ENCODE measurements at regions not wholly inside any gene's neighbourhood (a gene's known extent, or its start where the extent isn't known, plus 50 kb on each side); places are given as distances from the start of the nearest gene placed in this dataset.

DNA sequence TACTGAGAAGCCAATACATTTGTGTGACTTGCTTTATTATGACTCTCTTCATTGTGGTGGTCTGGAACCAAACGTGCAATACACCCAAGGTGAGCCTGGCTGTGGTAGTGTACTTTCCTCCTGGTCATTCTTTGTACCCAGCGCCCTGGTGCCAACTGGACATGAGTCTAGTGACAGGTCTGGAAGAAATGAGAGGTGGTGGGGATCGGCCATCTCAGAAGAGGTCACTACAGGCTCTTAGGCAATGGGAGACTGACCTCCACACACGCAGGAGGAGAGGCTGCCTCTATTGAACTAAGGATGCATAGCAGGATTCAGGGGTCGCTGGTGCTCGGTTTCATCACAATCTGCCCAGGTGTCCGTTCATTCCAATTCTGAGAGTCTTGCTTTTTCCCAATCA, 56.4 kb upstream of the RTL6 start:
- DNase-seq (ENCODE audit: low spot score), result no peak

DNA sequence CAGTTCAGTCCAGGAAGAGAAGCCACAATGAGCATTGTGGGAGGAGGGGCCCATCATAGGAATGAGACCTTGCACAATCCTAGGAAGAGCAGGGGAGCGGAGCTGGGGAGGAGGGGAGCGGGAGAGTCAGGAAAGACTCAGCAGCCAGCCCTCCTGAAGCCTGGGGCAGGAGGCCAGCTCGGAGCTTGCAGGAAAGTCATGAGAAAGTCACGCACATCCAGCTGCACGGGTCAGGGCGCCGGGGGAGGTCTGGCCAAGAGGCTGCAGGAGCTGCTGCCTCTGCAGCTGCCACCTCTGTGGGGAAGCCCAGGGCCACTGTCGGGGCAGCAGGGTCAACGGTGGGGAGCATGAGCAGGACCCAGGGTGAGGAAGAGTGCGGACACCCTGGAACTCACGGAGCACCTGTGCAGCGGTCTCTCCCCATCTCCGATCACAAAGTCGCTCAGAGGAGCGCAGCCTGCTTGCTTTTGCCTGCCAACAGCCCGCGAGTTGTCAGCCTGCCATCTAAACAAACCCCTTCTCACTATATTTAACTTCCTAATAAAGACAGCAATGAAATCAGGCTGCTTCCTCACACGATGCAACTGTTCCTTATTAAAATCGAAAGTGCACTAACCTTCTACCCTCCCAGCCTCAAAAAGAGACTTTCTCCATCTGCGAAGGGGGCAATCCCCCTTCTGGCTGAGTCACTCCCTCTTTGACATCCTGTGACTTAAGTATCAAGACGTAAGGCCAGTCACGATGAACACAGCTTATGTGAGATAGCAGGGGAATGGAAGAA, 52.9 kb upstream of the RTL6 start:
- DNase-seq (ENCODE audit: low spot score), result no peak

DNA sequence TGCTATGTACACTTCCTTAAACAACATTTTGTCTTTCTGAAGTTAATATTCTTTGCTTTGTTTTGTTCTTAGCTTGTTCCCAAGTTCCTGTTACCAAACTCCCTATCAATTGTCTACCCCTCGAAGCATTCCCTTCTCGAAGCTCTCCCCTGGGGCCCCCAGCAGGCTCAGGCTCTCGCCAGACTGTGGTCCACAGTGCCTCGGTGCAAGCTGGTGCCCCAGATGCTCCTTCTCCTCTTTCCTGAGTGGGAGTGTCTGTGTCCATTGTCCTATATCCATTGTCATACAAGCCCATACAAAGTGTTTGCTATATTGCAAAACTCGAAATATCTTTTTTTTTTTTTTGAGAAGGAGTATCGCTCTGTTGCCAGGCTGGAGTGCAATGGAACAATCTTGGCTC, 51.7 kb upstream of the RTL6 start:
- no peak for DNase-seq (ENCODE audit: low spot score)

DNA sequence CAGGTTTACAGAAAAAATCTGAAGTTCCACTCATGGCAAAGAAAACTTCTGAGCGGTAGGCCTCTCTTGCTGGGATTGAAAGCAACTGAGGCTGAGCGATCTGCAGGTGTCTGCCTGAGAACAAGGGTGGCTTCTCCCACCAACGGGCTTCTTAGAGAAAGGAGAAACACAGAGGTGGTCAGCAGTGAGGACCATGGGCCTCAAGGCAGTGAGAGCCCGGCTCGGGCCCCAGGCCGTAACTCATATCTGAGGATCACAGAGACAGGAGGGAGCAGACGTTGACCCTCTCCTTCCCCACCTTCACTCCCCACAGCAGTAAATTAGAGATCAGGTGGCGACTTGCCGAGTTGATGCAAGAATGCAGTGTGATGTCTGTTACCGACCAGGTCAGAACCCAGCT, 50.9 kb upstream of the RTL6 start:
- no peak for DNase-seq (ENCODE audit: low spot score)
